Epithelial cell of prostate (primary cell): ENCODE measurements at regions not wholly inside any gene's neighbourhood (a gene's known extent, or its start where the extent isn't known, plus 50 kb on each side); places are given as distances from the start of the nearest gene placed in this dataset.
"Not testable (repeated sequence)": the region's sequence is repeated elsewhere in the genome, so short reads cannot be mapped to it uniquely, and the experiment has no call there.

Experiments used
- DNase-seq: peaks from one replicate; pipeline ENCODE4 v3.0.0-alpha.2; 2011; ENCODE audit warnings: low read depth, low spot score
- H3K27ac ChIP-seq: fragments of 450-650 bp; 2 replicates; pipeline ENCODE4 v1.5.1; 2017; ENCODE audit warnings: mild to moderate bottlenecking

GRCh38 chr10:6787091-6787490, 207.0 kb upstream of the PRKCQ start:
- H3K27ac ChIP-seq = peak overlapping the region; percentile 1

GRCh38 chr10:6786579-6787031, 206.5 kb upstream of the PRKCQ start:
- DNase-seq = no peak
- H3K27ac ChIP-seq = peak overlapping the region; percentile 1

More at GRCh38 chr10:6787091-6787490, 207.0 kb upstream of the PRKCQ start:
- no peak for DNase-seq

GRCh38 chr10:6784429-6784828, 204.4 kb upstream of the PRKCQ start:
- not testable (repeated sequence) for H3K27ac ChIP-seq, DNase-seq

GRCh38 chr10:6783471-6783870, 203.4 kb upstream of the PRKCQ start:
- no peak overlapping the region for H3K27ac ChIP-seq
- DNase-seq = no peak

- no peak for DNase-seq
- H3K27ac ChIP-seq = no peak overlapping the region
Measured at GRCh38 chr10:6782378-6782777, 202.3 kb upstream of the PRKCQ start.

GRCh38 chr10:6781133-6781770, 201.2 kb upstream of the PRKCQ start:
- no peak for DNase-seq

GRCh38 chr10:6780008-6780677, 200.1 kb upstream of the PRKCQ start:
- peak overlapping the region; percentile 84 for H3K27ac ChIP-seq
- DNase-seq = no peak

More at GRCh38 chr10:6781133-6781770, 201.2 kb upstream of the PRKCQ start:
- H3K27ac ChIP-seq = no peak overlapping the region

- peak overlapping the region; percentile 84 for H3K27ac ChIP-seq
- DNase-seq = peak; percentile 98
Measured at GRCh38 chr10:6778992-6779701, 199.1 kb upstream of the PRKCQ start.

- no peak overlapping the region for H3K27ac ChIP-seq
- DNase-seq = no peak
Measured at GRCh38 chr10:6776170-6776569, 196.1 kb upstream of the PRKCQ start.

- no peak for DNase-seq
Measured at GRCh38 chr10:6774406-6774805, 194.3 kb upstream of the PRKCQ start.

GRCh38 chr10:6771331-6771730, 191.3 kb upstream of the PRKCQ start:
- H3K27ac ChIP-seq = no peak overlapping the region
- DNase-seq = no peak

More at GRCh38 chr10:6774406-6774805, 194.3 kb upstream of the PRKCQ start:
- H3K27ac ChIP-seq = no peak overlapping the region

GRCh38 chr10:6770846-6771245, 190.8 kb upstream of the PRKCQ start:
- no peak for DNase-seq
- no peak overlapping the region for H3K27ac ChIP-seq

GRCh38 chr10:6769704-6770417, 189.8 kb upstream of the PRKCQ start:
- no peak overlapping the region for H3K27ac ChIP-seq
- DNase-seq = no peak

GRCh38 chr10:6766131-6766801, 186.2 kb upstream of the PRKCQ start:
- DNase-seq = no peak
- no peak overlapping the region for H3K27ac ChIP-seq

GRCh38 chr10:6763423-6763822, 183.3 kb upstream of the PRKCQ start:
- no peak for DNase-seq

GRCh38 chr10:6763001-6763400, 182.9 kb upstream of the PRKCQ start:
- no peak for DNase-seq

More at GRCh38 chr10:6763423-6763822, 183.3 kb upstream of the PRKCQ start:
- no peak overlapping the region for H3K27ac ChIP-seq

GRCh38 chr10:6759961-6760360, 179.9 kb upstream of the PRKCQ start:
- no peak for DNase-seq
- no peak overlapping the region for H3K27ac ChIP-seq

More at GRCh38 chr10:6763001-6763400, 182.9 kb upstream of the PRKCQ start:
- no peak overlapping the region for H3K27ac ChIP-seq

- H3K27ac ChIP-seq = no peak overlapping the region
- DNase-seq = no peak
Measured at GRCh38 chr10:6757158-6757557, 177.1 kb upstream of the PRKCQ start.

GRCh38 chr10:6756716-6757115, 176.6 kb upstream of the PRKCQ start:
- DNase-seq = no peak
- H3K27ac ChIP-seq = no peak overlapping the region
